GM08714 (cell line): ENCODE measurements at regions not wholly inside any gene's neighbourhood (a gene's known extent, or its start where the extent isn't known, plus 50 kb on each side); places are given as distances from the start of the nearest gene placed in this dataset.

Experiments
- H3K4me3 ChIP-seq: fragments of 200-500 bp; sonication (Bioruptor generic); 2 replicates; pipeline ENCODE4 v1.5.1; 2014; ENCODE audit warnings: mild to moderate bottlenecking, low read length, inconsistent platforms
- ZNF274 ChIP-seq: IDR thresholded peaks from 2 replicates; pipeline ENCODE4 v1.6.1; 2012; ENCODE audit warnings: mild to moderate bottlenecking, low read depth, low read length

DNA sequence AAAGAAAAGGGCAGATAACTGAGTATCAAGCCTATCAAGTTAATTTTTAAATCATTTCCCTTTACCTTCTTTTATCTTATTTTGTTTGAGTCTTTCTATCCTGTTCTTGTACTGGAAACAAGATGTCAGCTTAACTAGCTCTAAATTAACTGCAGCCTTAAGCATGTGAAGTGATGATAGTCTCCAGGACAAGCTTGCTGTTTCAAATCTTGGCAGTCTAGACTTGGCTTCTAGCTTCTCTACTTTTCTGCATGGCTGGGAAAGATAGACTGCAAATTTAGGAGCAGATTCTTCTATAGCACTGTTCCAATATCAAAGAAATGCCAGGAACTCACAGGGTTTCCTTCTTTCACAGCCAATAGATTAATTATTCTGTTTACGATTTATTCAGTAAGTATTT is 1034.4 kb downstream of the TUSC7 start:
- H3K4me3 ChIP-seq: no peak overlapping the region
- TF ChIP-seq ZNF274: no peak

DNA sequence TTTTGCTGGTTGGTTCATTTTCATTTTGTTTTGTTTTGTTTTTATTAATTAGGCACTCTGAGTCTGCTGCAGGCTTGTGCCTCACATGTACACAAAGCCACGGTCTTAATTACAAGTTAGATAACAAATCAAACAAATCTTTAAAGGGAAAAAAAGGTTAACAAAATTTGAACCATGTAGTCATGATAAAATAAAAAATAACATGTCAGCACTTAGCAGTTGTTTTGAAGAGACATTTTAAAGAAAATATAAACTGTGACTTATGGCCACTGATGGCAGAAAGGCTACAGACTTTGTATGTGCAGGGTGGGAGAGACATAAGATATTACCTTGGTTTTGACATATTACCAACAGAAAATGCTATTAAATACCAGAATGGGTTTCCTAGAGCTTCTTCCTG is 1035.4 kb downstream of the TUSC7 start:
- H3K4me3 ChIP-seq: no peak overlapping the region
- TF ChIP-seq ZNF274: no peak

DNA sequence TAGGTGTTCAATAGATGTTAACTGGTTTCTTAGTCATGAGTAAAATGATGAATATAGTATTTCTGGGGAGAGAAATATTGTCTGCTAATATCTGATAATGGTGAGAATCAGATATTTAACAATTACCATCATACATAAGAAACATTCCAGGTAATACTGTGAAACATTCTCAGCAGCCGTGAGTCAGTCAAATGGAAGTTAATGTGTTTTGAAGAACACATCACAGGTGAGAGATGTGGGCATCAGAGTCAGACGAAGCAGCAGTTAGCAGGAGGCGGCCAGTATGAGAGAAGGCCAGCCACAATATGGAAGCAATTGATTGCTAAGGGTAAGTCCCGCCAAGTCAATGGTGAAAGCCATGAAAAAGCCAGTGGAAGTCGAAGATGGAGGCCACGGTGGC is 1035.9 kb downstream of the TUSC7 start:
- TF ChIP-seq ZNF274: no peak
- no peak overlapping the region for H3K4me3 ChIP-seq

DNA sequence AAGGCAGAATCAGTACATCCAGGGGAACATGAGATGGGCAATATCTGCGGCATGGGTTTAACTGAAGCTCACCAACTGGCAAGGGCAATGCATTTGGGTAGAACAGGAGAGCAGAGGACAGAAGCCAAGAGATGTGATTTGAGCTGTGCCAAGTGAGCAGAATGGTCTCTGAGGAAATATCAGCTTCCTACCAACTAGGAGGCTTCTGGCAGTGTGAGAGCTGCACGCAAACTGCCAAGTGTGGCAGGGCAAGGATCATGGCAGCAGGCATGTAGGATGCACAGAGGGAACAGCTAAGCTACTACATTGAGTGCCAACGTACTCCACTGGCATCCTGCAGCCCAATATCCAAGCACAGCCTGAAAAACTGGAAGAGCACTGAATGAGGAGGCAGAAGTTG is 1036.5 kb downstream of the TUSC7 start:
- TF ChIP-seq ZNF274: no peak

DNA sequence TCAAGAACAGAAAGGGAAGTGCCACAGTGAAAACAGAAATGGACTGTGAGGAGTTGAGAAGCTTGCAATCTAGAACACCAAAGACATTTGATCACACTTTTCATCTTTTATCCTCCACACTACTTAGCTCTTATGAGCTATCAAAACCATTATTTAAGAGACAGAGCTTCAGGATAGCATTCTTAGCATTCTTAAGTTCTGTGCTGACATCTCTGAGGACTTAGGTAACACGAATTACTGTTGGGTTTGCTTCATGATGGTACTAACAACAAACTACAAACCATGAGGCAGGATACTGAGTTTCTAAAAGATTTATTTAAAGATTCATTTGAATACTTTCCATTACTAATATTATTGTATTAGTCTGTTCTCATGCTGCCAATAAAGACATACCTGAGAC is 1038.6 kb downstream of the TUSC7 start:
- TF ChIP-seq ZNF274: no peak
- H3K4me3 ChIP-seq: no peak overlapping the region

More for the DNA sequence above, 1036.5 kb downstream of the TUSC7 start:
- H3K4me3 ChIP-seq: no peak overlapping the region

DNA sequence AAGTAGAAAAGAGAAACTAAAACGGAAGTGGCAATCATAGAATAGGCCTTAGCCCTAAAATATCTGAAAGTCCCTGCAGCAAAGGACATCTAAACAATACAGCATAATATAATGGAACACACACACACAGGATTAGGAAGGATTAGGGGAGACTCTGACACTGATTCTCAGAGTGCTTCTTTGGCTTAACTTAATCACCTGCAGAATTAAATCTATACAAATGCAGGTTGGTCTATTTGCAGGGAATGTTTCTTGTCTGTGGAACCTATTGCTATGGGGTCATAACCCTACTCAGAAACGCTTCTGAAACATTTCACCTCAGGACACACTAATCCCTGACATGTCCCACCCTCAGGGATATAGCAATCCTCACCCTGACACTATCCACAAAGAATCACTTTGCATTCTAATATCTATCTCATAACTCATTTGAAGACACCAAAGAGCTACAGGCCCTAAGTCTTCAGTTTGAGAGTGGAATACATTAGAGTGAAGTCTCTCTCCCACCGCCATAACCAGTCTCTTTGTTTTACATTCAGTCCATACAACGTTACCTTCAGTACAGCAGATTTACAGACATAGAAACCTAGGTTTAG is 1041.2 kb downstream of the TUSC7 start:
- no peak overlapping the region for H3K4me3 ChIP-seq
- TF ChIP-seq ZNF274: no peak

DNA sequence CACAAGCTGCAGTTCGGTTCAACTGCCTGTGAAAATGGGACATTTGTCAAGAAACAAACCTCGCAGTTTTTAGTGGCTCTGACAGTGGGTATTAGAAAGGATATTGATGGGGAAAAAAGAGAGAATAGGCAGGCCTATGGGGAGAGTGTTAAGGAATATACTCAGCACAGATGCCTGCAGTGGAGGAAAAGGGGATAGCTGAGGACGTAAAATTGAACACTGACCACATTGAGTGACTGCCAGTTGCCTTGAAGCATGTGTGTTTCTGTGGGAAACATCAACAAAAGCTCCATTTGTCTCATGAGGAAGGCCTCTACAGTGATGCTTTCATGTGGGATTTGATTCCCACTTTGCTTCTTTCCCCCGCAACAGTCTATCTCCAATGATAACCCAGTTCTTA is 1042.1 kb downstream of the TUSC7 start:
- H3K4me3 ChIP-seq: no peak overlapping the region
- TF ChIP-seq ZNF274: no peak

DNA sequence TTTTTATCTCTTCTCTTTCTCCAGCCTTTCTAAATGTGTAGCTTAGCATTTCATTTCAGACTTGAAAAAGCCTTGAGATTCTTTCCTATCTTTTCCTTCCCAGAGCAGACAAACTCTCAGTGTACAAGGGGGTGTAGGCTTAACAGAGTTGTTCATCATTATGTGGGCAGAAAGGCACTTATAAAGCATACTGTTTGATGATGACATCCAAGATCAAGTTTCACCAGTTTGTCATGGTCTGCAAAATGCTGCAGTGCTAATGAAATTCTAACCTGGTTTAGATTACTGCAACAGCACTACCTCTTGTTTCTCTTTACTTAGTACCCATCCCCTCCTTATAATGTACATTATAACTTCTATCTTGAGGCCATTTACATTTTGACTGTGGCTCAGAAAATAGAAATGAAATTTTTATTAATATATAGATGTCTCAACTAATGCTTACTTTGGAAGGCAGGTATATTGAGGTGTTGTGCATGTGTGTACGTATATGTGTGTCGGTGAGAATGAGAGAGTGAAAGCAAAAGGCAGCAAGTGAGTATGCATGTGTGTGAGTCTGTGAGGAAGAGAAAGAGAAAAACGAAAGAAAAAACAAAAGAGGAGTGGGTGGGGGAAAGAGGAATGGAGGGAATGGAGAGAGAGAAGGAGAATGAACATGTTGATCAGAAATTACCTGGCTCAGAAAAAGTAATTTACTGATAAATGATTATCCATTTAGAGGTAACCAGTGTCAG is 1043.6 kb downstream of the TUSC7 start:
- TF ChIP-seq ZNF274: no peak
- H3K4me3 ChIP-seq: no peak overlapping the region

DNA sequence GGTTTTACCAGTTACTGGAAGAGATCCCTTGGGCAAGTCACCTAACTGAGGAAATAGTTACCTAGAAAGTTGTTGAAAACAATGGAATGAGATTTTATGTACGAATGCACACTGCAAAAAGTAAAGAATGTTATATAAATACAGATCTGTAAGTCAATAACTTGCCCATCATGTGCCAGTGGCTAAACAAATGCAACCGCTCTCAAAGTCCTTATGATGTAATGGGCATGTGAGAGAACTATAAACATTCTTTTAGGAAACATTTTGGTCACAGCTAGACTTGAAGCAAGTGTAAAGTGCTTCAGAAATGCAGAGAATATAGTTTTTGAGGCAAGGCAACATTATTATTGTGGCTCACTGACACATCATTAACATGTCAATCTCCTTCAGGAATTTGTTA is 1044.5 kb downstream of the TUSC7 start:
- no peak for TF ChIP-seq ZNF274
- H3K4me3 ChIP-seq: no peak overlapping the region

DNA sequence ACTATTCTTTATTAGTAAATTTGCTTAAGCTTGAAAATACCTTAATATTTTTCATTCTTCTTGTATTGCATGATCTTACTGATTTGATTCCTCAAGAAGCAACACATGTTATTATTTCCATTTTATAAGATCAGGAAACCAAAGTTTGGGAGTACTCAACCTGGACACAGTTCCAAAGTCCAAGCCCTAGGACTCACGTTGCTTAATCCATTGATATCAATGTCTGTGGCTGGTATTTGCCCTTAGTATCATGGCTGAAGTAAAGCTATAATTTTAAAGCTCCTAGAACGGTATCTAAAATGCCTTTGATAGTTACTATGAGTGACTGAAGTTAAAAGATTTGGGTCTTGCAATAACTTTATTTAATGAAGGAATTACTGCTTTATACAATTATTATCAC is 1045.3 kb downstream of the TUSC7 start:
- no peak overlapping the region for H3K4me3 ChIP-seq

DNA sequence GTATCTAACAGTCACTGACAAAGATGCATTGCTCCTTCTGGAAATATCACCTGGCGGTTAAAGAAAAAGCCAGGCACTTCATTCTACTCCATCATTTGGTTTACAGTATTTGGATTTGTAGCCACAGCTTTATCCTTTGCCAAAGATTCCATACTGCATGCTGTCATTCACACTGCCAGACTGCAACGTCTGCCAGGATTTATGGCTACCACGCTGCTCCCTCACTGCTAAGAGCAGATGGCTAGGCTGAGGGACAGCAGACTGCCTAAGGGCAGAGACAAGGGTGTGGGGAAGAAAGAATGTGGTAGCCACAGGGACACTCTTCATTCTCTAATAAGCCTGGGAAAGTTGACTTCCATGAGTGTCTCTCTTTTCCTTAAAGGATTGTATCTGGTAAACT is 1047.0 kb downstream of the TUSC7 start:
- H3K4me3 ChIP-seq: no peak overlapping the region
- no peak for TF ChIP-seq ZNF274

More for the DNA sequence above, 1045.3 kb downstream of the TUSC7 start:
- no peak for TF ChIP-seq ZNF274

DNA sequence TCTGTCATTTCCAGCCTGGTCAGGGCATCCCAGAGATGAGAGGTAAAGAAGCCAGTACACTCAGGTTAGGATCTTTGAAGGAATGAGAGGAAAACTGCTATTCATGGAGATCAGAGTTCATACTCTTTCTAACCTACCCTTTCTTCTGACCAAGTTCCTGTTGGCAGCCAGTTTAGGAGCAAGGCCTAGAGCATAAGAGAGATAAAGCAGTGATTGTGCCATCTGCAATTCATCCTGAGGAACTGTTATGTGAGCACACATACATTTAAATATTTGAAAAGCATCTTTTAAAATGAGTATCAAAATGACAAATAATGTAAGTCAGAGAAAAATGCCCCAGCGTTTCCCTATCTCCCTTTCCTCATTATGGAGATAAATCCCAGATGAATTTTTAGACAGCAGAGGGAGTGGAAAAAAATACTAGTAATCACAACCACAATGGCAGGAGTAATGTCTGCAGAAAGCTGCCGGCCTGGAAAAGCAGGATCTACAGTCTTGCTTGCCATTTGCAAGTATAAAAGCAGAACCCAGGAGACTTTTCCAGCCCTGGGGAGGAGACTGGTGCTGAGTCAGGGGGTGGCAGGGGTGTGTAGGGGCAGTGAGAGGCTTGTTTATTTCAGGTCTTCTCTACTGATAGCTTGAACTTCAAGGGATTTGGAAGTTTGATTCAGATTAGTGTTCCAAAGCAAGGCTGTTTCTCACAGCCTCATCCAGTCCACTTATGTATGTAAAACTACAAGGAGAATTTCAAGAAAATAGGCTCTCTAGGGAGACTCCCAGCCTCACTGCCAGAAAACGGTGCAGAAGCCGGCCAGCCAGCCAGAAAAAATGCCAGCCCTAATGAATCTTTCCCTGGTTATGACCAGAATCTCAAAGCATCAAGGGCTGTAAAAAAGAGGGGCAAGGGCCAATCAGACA is 1052.4 kb downstream of the TUSC7 start:
- H3K4me3 ChIP-seq: no peak overlapping the region
- TF ChIP-seq ZNF274: no peak

DNA sequence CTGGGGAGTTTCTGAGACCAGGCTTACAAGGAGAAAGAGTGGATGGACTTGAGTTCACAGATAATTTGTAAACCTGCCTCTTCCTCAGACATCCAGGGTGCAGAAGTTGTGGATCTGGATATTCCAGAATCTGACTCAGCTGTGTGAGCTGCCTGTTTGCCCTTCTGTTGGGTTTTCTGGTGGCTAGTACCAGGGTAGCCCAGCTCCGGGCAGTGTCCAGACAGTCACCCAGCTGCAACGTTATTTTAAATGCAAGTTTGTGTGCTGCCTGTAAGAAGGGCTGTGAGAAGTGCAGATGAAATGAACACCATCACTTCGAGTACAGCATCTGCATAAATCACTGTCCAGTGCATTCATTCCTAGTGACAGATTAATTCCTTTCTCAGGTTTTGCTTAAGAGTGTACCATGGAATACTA is 1053.0 kb downstream of the TUSC7 start:
- no peak overlapping the region for H3K4me3 ChIP-seq
- TF ChIP-seq ZNF274: no peak

DNA sequence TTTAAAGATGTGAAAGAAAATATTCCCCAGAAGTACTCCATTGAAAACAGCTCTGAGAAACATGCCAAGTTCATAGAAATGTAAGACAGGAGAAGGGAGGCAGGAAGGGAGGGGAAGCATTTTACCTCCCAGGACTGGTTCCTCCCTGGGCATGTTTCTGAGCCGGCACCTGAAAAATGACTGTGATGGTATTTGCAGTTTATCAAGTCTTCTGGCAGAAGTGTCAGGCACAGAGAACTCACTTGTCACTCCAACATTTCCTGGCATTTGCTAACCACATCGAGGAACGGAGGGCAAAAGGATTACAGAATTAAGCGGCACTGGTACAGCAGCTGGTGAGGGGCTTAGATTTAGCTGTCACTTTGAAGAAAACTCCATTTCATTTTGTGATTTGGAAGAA is 1054.0 kb downstream of the TUSC7 start:
- TF ChIP-seq ZNF274: no peak
- H3K4me3 ChIP-seq: no peak overlapping the region

DNA sequence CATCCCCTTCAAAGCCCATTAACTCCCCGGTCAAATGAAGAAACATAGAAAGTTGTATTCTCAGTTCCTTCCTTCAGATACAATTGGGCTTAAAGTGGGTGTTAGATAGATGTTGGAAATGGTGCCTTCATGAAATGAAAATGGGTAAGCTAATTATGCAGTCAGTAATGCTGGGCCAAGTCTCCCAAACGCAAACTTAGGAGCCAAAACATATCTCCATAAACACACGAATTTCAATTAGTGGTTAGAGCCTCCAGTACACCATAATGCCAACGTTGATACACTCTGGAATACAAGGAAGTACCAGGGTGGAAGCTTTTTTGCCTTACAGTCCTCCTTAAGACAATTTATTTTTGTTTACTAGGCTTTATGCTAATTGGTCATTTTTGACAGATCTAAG is 1059.0 kb downstream of the TUSC7 start:
- no peak for TF ChIP-seq ZNF274
- H3K4me3 ChIP-seq: no peak overlapping the region
